WI38 (cell line): ENCODE measurements at regions not wholly inside any gene's neighbourhood (a gene's known extent, or its start where the extent isn't known, plus 50 kb on each side); places are given as distances from the start of the nearest gene placed in this dataset.

Source experiments
- H3K4me3 ChIP-seq: 2 replicates; pipeline ENCODE4 v1.5.1; 2011; ENCODE audit warnings: low read depth, mild to moderate bottlenecking, control low read depth, low read length
- CTCF ChIP-seq: IDR thresholded peaks from 2 replicates; pipeline ENCODE4 v1.5.1; 2012; ENCODE audit warnings: low read depth, mild to moderate bottlenecking, control low read depth, low read length

- no peak overlapping the region for H3K4me3 ChIP-seq
- no peak for TF ChIP-seq CTCF
Observed at GRCh38 chr3:55285156-55285555, 201.9 kb downstream of the WNT5A start.

GRCh38 chr3:55283441-55283925 lies 203.6 kb downstream of the WNT5A start:
- H3K4me3 ChIP-seq = no peak overlapping the region
- TF ChIP-seq CTCF = no peak

DNA sequence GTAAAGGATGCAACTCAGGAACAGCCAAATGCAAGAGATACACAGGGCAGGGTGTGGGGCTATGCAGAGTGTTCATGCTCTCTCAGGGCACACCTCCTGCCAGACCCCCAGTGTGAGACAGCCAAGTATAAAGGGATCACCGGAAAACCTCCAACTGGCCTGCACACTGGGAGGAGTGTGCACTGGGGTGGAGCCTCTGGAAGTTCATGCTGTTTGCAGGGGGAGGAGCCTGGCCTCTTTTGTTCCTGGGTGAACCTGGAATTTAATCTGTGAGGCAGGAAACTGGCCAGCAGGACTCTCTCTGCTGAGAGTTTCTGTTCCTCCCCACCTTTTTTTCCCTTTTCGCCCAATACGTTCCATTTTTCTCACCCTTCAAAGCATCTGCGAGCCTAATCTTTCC lies 204.1 kb downstream of the WNT5A start:
- TF ChIP-seq CTCF = no peak
- H3K4me3 ChIP-seq = no peak overlapping the region

DNA sequence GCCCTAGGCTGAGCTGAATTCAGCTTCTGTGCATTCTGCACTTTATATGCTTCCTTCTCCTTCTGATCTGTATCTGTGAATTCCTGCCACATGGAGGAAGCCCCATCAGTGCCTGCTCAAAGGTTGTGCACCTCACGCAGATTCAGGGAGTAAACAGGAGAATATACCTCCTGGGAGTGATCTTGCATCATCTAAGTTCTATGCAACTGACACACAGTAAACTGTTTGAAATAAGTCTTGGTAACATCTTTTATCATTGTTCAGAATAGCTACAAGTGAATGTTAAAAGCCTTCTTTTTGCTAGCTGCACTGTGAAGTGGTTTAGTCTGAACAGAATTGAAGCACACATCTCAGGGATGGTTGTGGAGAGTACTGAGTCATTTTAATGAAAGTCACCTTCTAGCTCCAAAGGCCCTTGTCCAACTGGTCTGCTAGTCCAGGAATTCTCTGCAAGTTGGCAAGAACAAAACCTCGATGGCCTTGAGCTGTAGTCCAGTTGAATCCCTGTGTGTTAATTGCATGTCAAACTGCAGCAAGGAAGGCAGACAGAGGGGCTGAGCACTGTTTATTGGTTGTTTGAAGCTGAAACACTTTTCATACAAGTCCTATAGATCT lies 215.0 kb downstream of the WNT5A start:
- no peak overlapping the region for H3K4me3 ChIP-seq
- TF ChIP-seq CTCF = no peak

DNA sequence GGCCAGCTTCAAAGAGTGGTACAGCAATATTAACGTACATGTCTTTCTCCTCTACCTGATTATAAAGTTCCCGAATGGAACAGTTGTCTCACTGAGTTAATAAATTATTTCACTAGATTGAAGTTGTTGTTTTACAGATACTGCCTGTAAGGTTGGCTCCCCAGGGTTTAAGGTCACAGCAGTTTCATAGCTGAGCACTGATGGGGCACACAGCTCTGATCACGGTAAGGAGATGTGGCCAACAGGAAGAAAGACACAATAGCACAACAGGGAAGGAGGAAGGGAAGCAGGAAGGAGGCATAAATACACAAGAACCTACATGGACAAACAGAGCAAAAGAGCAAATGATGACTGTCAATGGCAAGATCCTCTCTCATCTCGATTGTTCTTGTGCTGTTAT lies 215.6 kb downstream of the WNT5A start:
- H3K4me3 ChIP-seq = no peak overlapping the region
- TF ChIP-seq CTCF = no peak

GRCh38 chr3:55270976-55271375 lies 216.1 kb downstream of the WNT5A start:
- TF ChIP-seq CTCF = no peak
- H3K4me3 ChIP-seq = no peak overlapping the region

- TF ChIP-seq CTCF = no peak
- no peak overlapping the region for H3K4me3 ChIP-seq
Observed at GRCh38 chr3:55269636-55270035, 217.5 kb downstream of the WNT5A start.
